ENCODE measurements at regions not wholly inside any gene's neighbourhood (a gene's known extent, or its start where the extent isn't known, plus 50 kb on each side); places are given as distances from the start of the nearest gene placed in this dataset.

GRCh38 chr13:34428911-34429310, 513.2 kb upstream of the NBEA start:
- intact Hi-C loops (cut with DNase I, micrococcal nuclease), result no loop called here
- Mint-ChIP-seq H3K4me1 (ENCODE audit: low read depth) (no peaks in the 10 kb centered on the region), H3K36me3 (ENCODE audit: low read depth) (no peaks in the 10 kb centered on the region), H3K27me3 (no peaks in the 10 kb centered on the region), H3K27ac (no peak overlapping the region), H3K4me3 (no peak overlapping the region), H3K9me3 (no peaks in the 10 kb centered on the region)
- no peaks in the 10 kb centered on the region for H3K4me1 ChIP-seq (ENCODE audit: insufficient read depth, low read length)
- H3K27ac ChIP-seq (ENCODE audit: low read depth in 1 of 2, low read length in 2 of 2), result no peak overlapping the region
- TF ChIP-seq, protein P1, sequence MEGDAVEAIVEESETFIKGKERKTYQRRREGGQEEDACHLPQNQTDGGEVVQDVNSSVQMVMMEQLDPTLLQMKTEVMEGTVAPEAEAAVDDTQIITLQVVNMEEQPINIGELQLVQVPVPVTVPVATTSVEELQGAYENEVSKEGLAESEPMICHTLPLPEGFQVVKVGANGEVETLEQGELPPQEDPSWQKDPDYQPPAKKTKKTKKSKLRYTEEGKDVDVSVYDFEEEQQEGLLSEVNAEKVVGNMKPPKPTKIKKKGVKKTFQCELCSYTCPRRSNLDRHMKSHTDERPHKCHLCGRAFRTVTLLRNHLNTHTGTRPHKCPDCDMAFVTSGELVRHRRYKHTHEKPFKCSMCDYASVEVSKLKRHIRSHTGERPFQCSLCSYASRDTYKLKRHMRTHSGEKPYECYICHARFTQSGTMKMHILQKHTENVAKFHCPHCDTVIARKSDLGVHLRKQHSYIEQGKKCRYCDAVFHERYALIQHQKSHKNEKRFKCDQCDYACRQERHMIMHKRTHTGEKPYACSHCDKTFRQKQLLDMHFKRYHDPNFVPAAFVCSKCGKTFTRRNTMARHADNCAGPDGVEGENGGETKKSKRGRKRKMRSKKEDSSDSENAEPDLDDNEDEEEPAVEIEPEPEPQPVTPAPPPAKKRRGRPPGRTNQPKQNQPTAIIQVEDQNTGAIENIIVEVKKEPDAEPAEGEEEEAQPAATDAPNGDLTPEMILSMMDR (IDR thresholded peaks at IDR 0.05), result no peak
- no peaks in the 10 kb centered on the region for H3K27me3 ChIP-seq (ENCODE audit: control insufficient read depth in 1 of 2, insufficient read depth in 2 of 2, low read length in 2 of 2)
- H3K4me3 ChIP-seq (ENCODE audit: low read length), result no peak overlapping the region
- peaks cover 0 to 5% of the 10 kb centered on the region in 2 experiments for H3K9me3 ChIP-seq (ENCODE audit: control insufficient read depth in 1 of 2, insufficient read depth in 1 of 2, low read length in 2 of 2)
- ChIA-PET CTCF (no interaction called here), POLR2A (no interaction called here)
- ATAC-seq (ENCODE audit: poor library complexity) (no peak), DNase-seq (no peak)
- no peaks in the 10 kb centered on the region for H3K36me3 ChIP-seq (ENCODE audit: insufficient read depth, low read length)

DNA sequence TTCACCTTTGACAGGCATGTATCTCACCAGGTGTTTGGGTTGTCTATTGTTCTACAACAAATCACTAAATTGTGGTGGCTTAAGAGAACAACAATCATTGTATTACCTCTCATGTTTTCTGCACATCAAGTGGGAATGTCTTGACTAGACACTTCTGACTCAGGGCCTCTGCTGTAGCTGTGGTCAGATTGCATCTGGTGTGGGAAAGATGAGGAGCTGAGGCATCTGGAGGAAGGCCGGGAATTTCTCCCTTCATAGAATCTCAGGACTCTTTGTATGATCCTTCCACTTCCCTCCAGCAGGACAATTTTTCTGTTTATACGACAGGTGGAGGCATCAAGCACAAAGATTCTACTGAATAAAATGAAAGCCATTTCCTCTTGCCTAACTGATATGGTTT, 511.8 kb upstream of the NBEA start:
- Histone ChIP-seq H3K4me3 (ENCODE audit: low read length) (no peak overlapping the region), H3K27ac (ENCODE audit: low read depth in 1 of 2, low read length in 2 of 2) (no peak overlapping the region), H3K4me1 (ENCODE audit: insufficient read depth, low read length) (no peaks in the 10 kb centered on the region), H3K9me3 (ENCODE audit: control insufficient read depth in 1 of 2, insufficient read depth in 1 of 2, low read length in 2 of 2) (peaks cover 0 to 4% of the 10 kb centered on the region in 2 experiments), H3K27me3 (ENCODE audit: control insufficient read depth in 1 of 2, insufficient read depth in 2 of 2, low read length in 2 of 2) (no peaks in the 10 kb centered on the region), H3K36me3 (ENCODE audit: insufficient read depth, low read length) (no peaks in the 10 kb centered on the region)
- intact Hi-C loops (cut with DNase I, micrococcal nuclease), result no loop called here
- Mint-ChIP-seq H3K27me3 (no peaks in the 10 kb centered on the region), H3K9me3 (no peaks in the 10 kb centered on the region), H3K27ac (no peak overlapping the region), H3K4me3 (no peak overlapping the region), H3K36me3 (ENCODE audit: low read depth) (no peaks in the 10 kb centered on the region), H3K4me1 (ENCODE audit: low read depth) (no peaks in the 10 kb centered on the region)
- no peak for ATAC-seq (ENCODE audit: poor library complexity)
- ChIA-PET CTCF (no interaction called here), POLR2A (no interaction called here)
- TF ChIP-seq, protein P1 (IDR thresholded peaks at IDR 0.05), result no peak
- no peak for DNase-seq

DNA sequence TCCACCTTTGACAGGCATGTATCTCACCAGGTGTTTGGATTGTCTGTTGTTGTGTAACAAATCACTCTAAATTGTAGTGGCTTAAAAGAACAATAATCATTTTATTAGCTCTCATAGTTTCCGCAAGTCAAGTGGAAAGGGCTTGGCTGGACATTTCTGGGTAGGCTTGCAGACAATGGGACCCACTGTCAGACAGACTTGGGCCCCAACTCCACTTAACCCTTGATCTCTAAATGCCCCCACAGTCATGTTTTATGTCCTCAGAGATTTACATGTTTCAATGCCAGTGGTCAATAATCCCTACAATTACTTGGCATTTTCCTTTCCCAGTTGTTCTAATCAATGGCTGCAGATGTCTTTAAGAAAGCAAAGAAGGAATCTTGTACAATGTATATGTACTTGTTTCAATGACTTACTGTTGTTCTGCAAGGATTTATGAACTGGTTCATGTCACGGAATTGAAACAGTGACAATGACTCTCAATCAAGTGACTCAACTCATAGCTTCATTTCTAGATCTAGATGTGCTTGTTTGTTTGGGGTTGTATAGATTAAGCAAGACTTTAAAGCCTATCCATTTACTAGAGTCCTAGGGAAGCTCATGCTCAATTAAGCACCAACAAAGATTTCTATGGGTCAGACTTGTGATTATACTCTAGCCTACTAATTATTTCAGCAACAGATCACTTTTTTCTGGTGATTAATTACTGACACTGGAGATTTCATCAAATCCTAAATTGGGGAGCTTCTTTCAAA, 510.1 kb upstream of the NBEA start:
- H3K4me3 ChIP-seq (ENCODE audit: low read length), result no peak overlapping the region
- intact Hi-C loops (cut with DNase I, micrococcal nuclease), result no loop called here
- Mint-ChIP-seq H3K4me1 (ENCODE audit: low read depth) (no peaks in the 10 kb centered on the region), H3K27ac (no peak overlapping the region), H3K36me3 (ENCODE audit: low read depth) (no peaks in the 10 kb centered on the region), H3K4me3 (no peak overlapping the region), H3K9me3 (no peaks in the 10 kb centered on the region), H3K27me3 (no peaks in the 10 kb centered on the region)
- no peaks in the 10 kb centered on the region for H3K36me3 ChIP-seq (ENCODE audit: insufficient read depth, low read length)
- POLR2A ChIA-PET, result no interaction called here
- CTCF ChIA-PET, result no interaction called here
- H3K27ac ChIP-seq (ENCODE audit: low read depth in 1 of 2, low read length in 2 of 2), result no peak overlapping the region
- TF ChIP-seq, protein P1 (IDR thresholded peaks at IDR 0.05), result no peak
- H3K9me3 ChIP-seq (ENCODE audit: control insufficient read depth in 1 of 2, insufficient read depth in 1 of 2, low read length in 2 of 2), result no peaks in the 10 kb centered on the region
- no peaks in the 10 kb centered on the region for H3K4me1 ChIP-seq (ENCODE audit: insufficient read depth, low read length)
- ATAC-seq (ENCODE audit: poor library complexity) (no peak), DNase-seq (no peak)
- H3K27me3 ChIP-seq (ENCODE audit: control insufficient read depth in 1 of 2, insufficient read depth in 2 of 2, low read length in 2 of 2), result no peaks in the 10 kb centered on the region
